NCI-H2227 (cell line): ENCODE measurements at regions not wholly inside any gene's neighbourhood (a gene's known extent, or its start where the extent isn't known, plus 50 kb on each side); places are given as distances from the start of the nearest gene placed in this dataset.
"Not testable (repeated sequence)": the region's sequence is repeated elsewhere in the genome, so short reads cannot be mapped to it uniquely, and the experiment has no call there.

Source experiments
- DNase-seq: peaks from one replicate; lab custom pipeline; 2025; ENCODE audit not compliant: unreplicated experiment; lab: John Stamatoyannopoulos, UW

GRCh38 chr4:163077680-163078079 lies 89.0 kb downstream of the NAF1 start:
- no peak for DNase-seq

GRCh38 chr4:163072222-163072621 lies 94.5 kb downstream of the NAF1 start:
- DNase-seq: no peak

- no peak for DNase-seq
These were observed 95.4 kb downstream of the NAF1 start for GRCh38 chr4:163071308-163071707.

GRCh38 chr4:163070023-163070422 lies 96.7 kb downstream of the NAF1 start:
- DNase-seq: no peak

- no peak for DNase-seq
These were observed 102.8 kb downstream of the NAF1 start for GRCh38 chr4:163063891-163064290.

- no peak for DNase-seq
These were observed 118.2 kb downstream of the NAF1 start for GRCh38 chr4:163048447-163048846.

- no peak for DNase-seq
These were observed 124.4 kb downstream of the NAF1 start for GRCh38 chr4:163042306-163042705.

- DNase-seq: no peak
These were observed 149.6 kb downstream of the NAF1 start for GRCh38 chr4:163017135-163017534.

GRCh38 chr4:163012816-163013215 lies 153.9 kb downstream of the NAF1 start:
- no peak for DNase-seq

GRCh38 chr4:163003979-163004378 lies 162.7 kb downstream of the NAF1 start:
- DNase-seq: no peak

GRCh38 chr4:162988530-162988929 lies 178.2 kb downstream of the NAF1 start:
- no peak for DNase-seq

GRCh38 chr4:162985131-162985530 lies 181.6 kb downstream of the NAF1 start:
- no peak for DNase-seq

- DNase-seq: no peak
These were observed 182.1 kb downstream of the NAF1 start for GRCh38 chr4:162984621-162985020.

GRCh38 chr4:162981823-162982222 lies 184.9 kb downstream of the NAF1 start:
- DNase-seq: no peak

- DNase-seq: no peak
These were observed 188.3 kb downstream of the NAF1 start for GRCh38 chr4:162978398-162978797.

- no peak for DNase-seq
These were observed 188.9 kb downstream of the NAF1 start for GRCh38 chr4:162977788-162978187.

- no peak for DNase-seq
These were observed 193.9 kb downstream of the NAF1 start for GRCh38 chr4:162972661-162973330.

- no peak for DNase-seq
These were observed 197.5 kb downstream of the NAF1 start for GRCh38 chr4:162969194-162969593.

- not testable (repeated sequence) for DNase-seq
These were observed 200.7 kb downstream of the NAF1 start for GRCh38 chr4:162965978-162966377.

- DNase-seq: no peak
These were observed 207.6 kb downstream of the NAF1 start for GRCh38 chr4:162959046-162959445.

GRCh38 chr4:162957521-162958143 lies 209.1 kb downstream of the NAF1 start:
- DNase-seq: no peak

- DNase-seq: no peak
These were observed 211.7 kb downstream of the NAF1 start for GRCh38 chr4:162954976-162955375.

GRCh38 chr4:162952232-162952631 lies 214.5 kb downstream of the NAF1 start:
- DNase-seq: no peak
